ENCODE measurements at regions not wholly inside any gene's neighbourhood (a gene's known extent, or its start where the extent isn't known, plus 50 kb on each side); places are given as distances from the start of the nearest gene placed in this dataset.

DNA sequence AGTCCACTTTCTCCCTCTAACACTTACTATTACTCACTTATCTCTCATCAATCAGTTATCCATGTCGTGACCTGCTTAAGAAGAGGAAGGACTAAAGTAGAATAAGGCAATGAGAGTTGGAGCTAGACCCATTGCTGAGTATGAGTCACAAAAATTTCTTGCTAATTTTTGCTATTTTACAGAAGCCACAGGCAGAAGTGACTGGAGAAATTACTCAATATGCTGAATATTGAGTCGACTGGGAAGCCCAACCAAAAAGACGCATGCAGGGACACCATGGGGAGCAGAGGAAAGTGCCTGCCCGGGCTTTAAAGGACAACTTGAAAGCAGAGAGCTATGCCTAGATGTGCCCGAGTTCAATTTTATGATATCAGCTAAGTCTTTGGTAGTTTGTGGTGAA lies 115.4 kb upstream of the FOXG1 start:
- H3K27me3 ChIP-seq = no peaks in the 10 kb centered on the region
- no peaks in the 10 kb centered on the region for H3K36me3 ChIP-seq
- intact Hi-C loops (cut with DNase I; ENCODE audit: low total_unique reads) (no loop called here), in situ Hi-C loops (cut with MboI; ENCODE audit: low pct_ligation_motif_present in 1 of 4, low pct_unique_long_range_greater_than_20kb in 1 of 4, low sequenced_read_pairs in 3 of 4) (no loop called here)
- H3K27ac ChIP-seq = no peak overlapping the region
- TF ChIP-seq POLR2A (IDR thresholded peaks at IDR 0.05) (no peak), EP300 (IDR thresholded peaks at IDR 0.05; ENCODE audit: low read depth) (no peak), POLR2AphosphoS5 (IDR thresholded peaks at IDR 0.05) (no peak)
- TF ChIP-seq, protein P1, sequence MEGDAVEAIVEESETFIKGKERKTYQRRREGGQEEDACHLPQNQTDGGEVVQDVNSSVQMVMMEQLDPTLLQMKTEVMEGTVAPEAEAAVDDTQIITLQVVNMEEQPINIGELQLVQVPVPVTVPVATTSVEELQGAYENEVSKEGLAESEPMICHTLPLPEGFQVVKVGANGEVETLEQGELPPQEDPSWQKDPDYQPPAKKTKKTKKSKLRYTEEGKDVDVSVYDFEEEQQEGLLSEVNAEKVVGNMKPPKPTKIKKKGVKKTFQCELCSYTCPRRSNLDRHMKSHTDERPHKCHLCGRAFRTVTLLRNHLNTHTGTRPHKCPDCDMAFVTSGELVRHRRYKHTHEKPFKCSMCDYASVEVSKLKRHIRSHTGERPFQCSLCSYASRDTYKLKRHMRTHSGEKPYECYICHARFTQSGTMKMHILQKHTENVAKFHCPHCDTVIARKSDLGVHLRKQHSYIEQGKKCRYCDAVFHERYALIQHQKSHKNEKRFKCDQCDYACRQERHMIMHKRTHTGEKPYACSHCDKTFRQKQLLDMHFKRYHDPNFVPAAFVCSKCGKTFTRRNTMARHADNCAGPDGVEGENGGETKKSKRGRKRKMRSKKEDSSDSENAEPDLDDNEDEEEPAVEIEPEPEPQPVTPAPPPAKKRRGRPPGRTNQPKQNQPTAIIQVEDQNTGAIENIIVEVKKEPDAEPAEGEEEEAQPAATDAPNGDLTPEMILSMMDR (IDR thresholded peaks at IDR 0.05) = no peak
- no peak for DNase-seq
- H3K4me1 ChIP-seq = no peaks in the 10 kb centered on the region
- no peak overlapping the region for H3K4me3 ChIP-seq
- no peaks in the 10 kb centered on the region for H3K9me3 ChIP-seq
- 72 to 90% methylated on average over 5 of the region's 5 CpGs for WGBS, 2 donors (ENCODE audit: low coverage in 1 of 2)

DNA sequence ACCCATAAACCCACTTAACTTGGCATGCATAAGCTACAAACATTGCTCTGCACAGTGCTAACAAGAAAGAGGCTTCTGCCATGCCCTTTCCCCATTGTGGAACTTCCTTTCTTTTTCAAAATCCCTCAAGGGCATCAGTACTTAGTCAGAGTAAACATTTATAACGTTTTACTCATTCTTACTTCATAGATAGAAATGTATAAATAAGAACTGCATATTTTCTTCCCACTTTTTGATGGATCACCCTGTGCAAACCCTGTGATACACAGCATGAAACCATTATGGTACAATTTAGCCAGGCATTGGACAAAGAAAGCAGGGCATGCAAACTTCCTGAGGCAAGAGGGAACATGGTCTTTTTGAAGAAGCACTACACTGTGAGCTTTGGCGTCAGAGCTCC lies 113.8 kb upstream of the FOXG1 start:
- TF ChIP-seq, protein P1 (IDR thresholded peaks at IDR 0.05) = no peak
- no peak for TF ChIP-seq EP300 (IDR thresholded peaks at IDR 0.05; ENCODE audit: low read depth)
- no peak for TF ChIP-seq POLR2A (IDR thresholded peaks at IDR 0.05)
- TF ChIP-seq POLR2AphosphoS5 (IDR thresholded peaks at IDR 0.05) = no peak
- intact Hi-C loops (cut with DNase I; ENCODE audit: low total_unique reads) (no loop called here), in situ Hi-C loops (cut with MboI; ENCODE audit: low pct_ligation_motif_present in 1 of 4, low pct_unique_long_range_greater_than_20kb in 1 of 4, low sequenced_read_pairs in 3 of 4) (no loop called here)
- Histone ChIP-seq H3K27me3 (no peaks in the 10 kb centered on the region), H3K4me1 (no peaks in the 10 kb centered on the region), H3K27ac (no peak overlapping the region), H3K9me3 (no peaks in the 10 kb centered on the region), H3K4me3 (no peak overlapping the region), H3K36me3 (no peaks in the 10 kb centered on the region)
- no peak for DNase-seq
- 26 to 36% methylated on average over 2 of the region's 2 CpGs for WGBS, 2 donors (ENCODE audit: low coverage in 1 of 2)

- DNase-seq = no peak
- H3K27ac ChIP-seq = no peak overlapping the region
- no peak overlapping the region for H3K4me3 ChIP-seq
- H3K27me3 ChIP-seq = no peaks in the 10 kb centered on the region
- intact Hi-C loops (cut with DNase I; ENCODE audit: low total_unique reads) = no loop called here
- in situ Hi-C loops (cut with MboI; ENCODE audit: low pct_ligation_motif_present in 1 of 4, low pct_unique_long_range_greater_than_20kb in 1 of 4, low sequenced_read_pairs in 3 of 4) = no loop called here
- H3K36me3 ChIP-seq = no peaks in the 10 kb centered on the region
- TF ChIP-seq, protein P1 (IDR thresholded peaks at IDR 0.05) = no peak
- no peak for TF ChIP-seq POLR2A (IDR thresholded peaks at IDR 0.05)
- TF ChIP-seq POLR2AphosphoS5 (IDR thresholded peaks at IDR 0.05) = no peak
- no peak for TF ChIP-seq EP300 (IDR thresholded peaks at IDR 0.05; ENCODE audit: low read depth)
- H3K9me3 ChIP-seq = no peaks in the 10 kb centered on the region
- 75 to 98% methylated on average over 2 of the region's 2 CpGs for WGBS, 2 donors (ENCODE audit: low coverage in 1 of 2)
- no peaks in the 10 kb centered on the region for H3K4me1 ChIP-seq
These were observed 113.1 kb upstream of the FOXG1 start for GRCh38 chr14:28653521-28653920.

DNA sequence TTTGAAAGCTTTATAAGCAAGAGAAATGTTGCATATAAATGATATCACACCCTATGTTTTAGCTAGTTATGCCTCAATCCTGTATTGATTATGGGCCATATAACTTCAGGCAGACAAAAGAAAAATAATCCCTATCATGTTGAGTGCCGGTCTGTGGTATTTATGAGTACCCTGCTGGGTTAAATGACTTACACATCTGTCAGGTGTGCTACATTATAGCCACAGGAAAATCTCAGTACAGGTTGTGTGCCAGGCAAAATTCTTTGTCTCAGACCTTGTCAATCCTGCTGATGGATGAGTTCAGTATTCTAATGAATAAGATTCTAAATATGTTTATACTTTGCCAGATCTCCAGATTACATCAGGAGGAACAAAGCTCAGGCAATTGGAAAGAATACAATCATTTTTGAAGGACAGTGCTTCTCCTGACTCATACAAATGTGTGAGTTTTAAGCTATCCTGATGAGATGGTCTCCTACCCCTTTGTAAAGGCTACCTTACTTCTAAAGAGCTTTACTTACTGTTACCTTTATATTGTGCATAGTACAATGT lies 109.8 kb upstream of the FOXG1 start:
- Histone ChIP-seq H3K4me1 (no peaks in the 10 kb centered on the region), H3K27me3 (no peaks in the 10 kb centered on the region), H3K27ac (no peak overlapping the region), H3K4me3 (no peak overlapping the region), H3K9me3 (no peaks in the 10 kb centered on the region), H3K36me3 (no peaks in the 10 kb centered on the region)
- intact Hi-C loops (cut with DNase I; ENCODE audit: low total_unique reads) (no loop called here), in situ Hi-C loops (cut with MboI; ENCODE audit: low pct_ligation_motif_present in 1 of 4, low pct_unique_long_range_greater_than_20kb in 1 of 4, low sequenced_read_pairs in 3 of 4) (no loop called here)
- TF ChIP-seq EP300 (IDR thresholded peaks at IDR 0.05; ENCODE audit: low read depth) = no peak
- TF ChIP-seq, protein P1 (IDR thresholded peaks at IDR 0.05) = no peak
- TF ChIP-seq POLR2AphosphoS5 (IDR thresholded peaks at IDR 0.05) = no peak
- TF ChIP-seq POLR2A (IDR thresholded peaks at IDR 0.05) = no peak
- DNase-seq = no peak
- WGBS, 2 donors (ENCODE audit: low coverage in 1 of 2) = 29 to 61% methylated on average over 1 of the region's 1 CpG
